Thyroid gland (tissue), 4 donors: ENCODE measurements at regions not wholly inside any gene's neighbourhood (a gene's known extent, or its start where the extent isn't known, plus 50 kb on each side); places are given as distances from the start of the nearest gene placed in this dataset.

ENCODE experiments used
- DNase-seq, 2 donors: peaks; one replicate each; pipeline ENCODE4 v3.0.0-alpha.2; 2019
- H3K27ac ChIP-seq, 3 donors: fragments of 200-600 bp; sonication (generic); 1 replicate in 2 of 3; 2 replicates in 1 of 3; pipeline ENCODE4 v1.5.1; 2016 to 2019; ENCODE audit warnings: mild to moderate bottlenecking in 1 of 3, moderate library complexity in 1 of 3
- H3K27me3 ChIP-seq: fragments of 200-600 bp; sonication (generic); one replicate; pipeline ENCODE4 v1.5.1; 2019
- H3K36me3 ChIP-seq, 2 donors: fragments of 200-600 bp; sonication (generic); one replicate each; pipeline ENCODE4 v1.5.1; 2016 to 2019
- H3K4me1 ChIP-seq, 2 donors: fragments of 200-600 bp; sonication (generic); one replicate each; pipeline ENCODE4 v1.5.1; 2017 to 2019
- H3K4me3 ChIP-seq, 3 donors: fragments of 200-600 bp; sonication (generic); replicated peaks in 1 of 3; 1 replicate in 2 of 3; 2 replicates in 1 of 3; pipeline ENCODE4 v1.5.1; 2016; ENCODE audit warnings: mild to moderate bottlenecking in 1 of 3
- H3K9me3 ChIP-seq: fragments of 200-600 bp; sonication (generic); one replicate; pipeline ENCODE4 v1.5.1; 2017
- POLR2A ChIP-seq, 2 donors: fragments of 450-650 bp; IDR thresholded peaks; one replicate each; pipeline ENCODE4 v1.6.1; 2017; ENCODE audit warnings: antibody characterized with exemption in 2 of 2, mild to moderate bottlenecking in 2 of 2, moderate library complexity in 1 of 2
- WGBS, 2 donors: methylation state at CpG; one replicate each; pipeline ENCODE4 v1.1.5; 2017; 5-methylcytosine and 5-hydroxymethylcytosine counted together
- intact Hi-C: fragments of 100-400 bp; cut with DNase I; formaldehyde crosslinking; loops from one replicate; pipeline ENCODE4 v1.15.1; 2023
- TF ChIP-seq, protein P1 (sequence below), 6 experiments: fragments of 200-600 bp in 3 of 6; fragments of 450-650 bp in 3 of 6; sonication (generic) in 3 of 6; IDR thresholded peaks; one replicate each; pipeline ENCODE4 v1.5.1; 2016 to 2019; ENCODE audit warnings: antibody characterized with exemption in 6 of 6, mild to moderate bottlenecking in 2 of 6, inconsistent platforms in 1 of 6, moderate library complexity in 1 of 6

DNA sequence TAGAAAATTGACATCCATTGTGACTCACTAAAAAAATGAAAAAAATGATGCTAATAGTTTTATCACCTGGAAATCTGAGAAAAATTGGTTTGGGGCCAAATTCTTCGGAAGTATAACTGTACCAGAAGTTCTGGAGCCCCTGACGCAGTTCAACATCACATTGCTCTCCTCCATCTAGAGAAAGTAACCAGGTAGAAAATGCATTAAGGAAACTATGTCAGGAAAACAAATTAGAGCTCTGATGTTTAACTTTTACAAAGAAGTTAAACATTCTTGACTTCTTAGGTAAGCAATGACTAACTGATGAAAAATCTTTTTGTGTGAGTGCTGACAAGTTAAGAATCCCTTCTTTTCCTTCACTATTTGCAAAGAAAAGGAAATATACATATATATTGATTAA, 61.1 kb upstream of the TMEM196 start:
- H3K4me3 ChIP-seq: no peak overlapping the region
- no peak overlapping the region for H3K27ac ChIP-seq
- no peaks in the 10 kb centered on the region for H3K9me3 ChIP-seq
- no peak for TF ChIP-seq POLR2A (IDR thresholded peaks at IDR 0.05)
- TF ChIP-seq, protein P1, sequence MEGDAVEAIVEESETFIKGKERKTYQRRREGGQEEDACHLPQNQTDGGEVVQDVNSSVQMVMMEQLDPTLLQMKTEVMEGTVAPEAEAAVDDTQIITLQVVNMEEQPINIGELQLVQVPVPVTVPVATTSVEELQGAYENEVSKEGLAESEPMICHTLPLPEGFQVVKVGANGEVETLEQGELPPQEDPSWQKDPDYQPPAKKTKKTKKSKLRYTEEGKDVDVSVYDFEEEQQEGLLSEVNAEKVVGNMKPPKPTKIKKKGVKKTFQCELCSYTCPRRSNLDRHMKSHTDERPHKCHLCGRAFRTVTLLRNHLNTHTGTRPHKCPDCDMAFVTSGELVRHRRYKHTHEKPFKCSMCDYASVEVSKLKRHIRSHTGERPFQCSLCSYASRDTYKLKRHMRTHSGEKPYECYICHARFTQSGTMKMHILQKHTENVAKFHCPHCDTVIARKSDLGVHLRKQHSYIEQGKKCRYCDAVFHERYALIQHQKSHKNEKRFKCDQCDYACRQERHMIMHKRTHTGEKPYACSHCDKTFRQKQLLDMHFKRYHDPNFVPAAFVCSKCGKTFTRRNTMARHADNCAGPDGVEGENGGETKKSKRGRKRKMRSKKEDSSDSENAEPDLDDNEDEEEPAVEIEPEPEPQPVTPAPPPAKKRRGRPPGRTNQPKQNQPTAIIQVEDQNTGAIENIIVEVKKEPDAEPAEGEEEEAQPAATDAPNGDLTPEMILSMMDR (IDR thresholded peaks at IDR 0.05): no peak
- WGBS, 2 donors: 74% methylated on average over 2 of the region's 2 CpGs
- H3K36me3 ChIP-seq: no peaks in the 10 kb centered on the region
- intact Hi-C loops: no loop called here
- H3K4me1 ChIP-seq: no peaks in the 10 kb centered on the region
- DNase-seq: no peak
- no peaks in the 10 kb centered on the region for H3K27me3 ChIP-seq

GRCh38 chr7:19830604-19831003, 57.2 kb upstream of the TMEM196 start:
- intact Hi-C loops: no loop called here
- H3K9me3 ChIP-seq: no peaks in the 10 kb centered on the region
- DNase-seq: no peak
- H3K27ac ChIP-seq: no peak overlapping the region
- no peak overlapping the region for H3K4me3 ChIP-seq
- 66 to 69% methylated on average over 2 of the region's 2 CpGs for WGBS, 2 donors
- TF ChIP-seq, protein P1 (IDR thresholded peaks at IDR 0.05): no peak
- TF ChIP-seq POLR2A (IDR thresholded peaks at IDR 0.05): no peak
- no peaks in the 10 kb centered on the region for H3K27me3 ChIP-seq
- H3K36me3 ChIP-seq: no peaks in the 10 kb centered on the region
- H3K4me1 ChIP-seq: no peaks in the 10 kb centered on the region
